ENCODE measurements at regions not wholly inside any gene's neighbourhood (a gene's known extent, or its start where the extent isn't known, plus 50 kb on each side); places are given as distances from the start of the nearest gene placed in this dataset.

DNA sequence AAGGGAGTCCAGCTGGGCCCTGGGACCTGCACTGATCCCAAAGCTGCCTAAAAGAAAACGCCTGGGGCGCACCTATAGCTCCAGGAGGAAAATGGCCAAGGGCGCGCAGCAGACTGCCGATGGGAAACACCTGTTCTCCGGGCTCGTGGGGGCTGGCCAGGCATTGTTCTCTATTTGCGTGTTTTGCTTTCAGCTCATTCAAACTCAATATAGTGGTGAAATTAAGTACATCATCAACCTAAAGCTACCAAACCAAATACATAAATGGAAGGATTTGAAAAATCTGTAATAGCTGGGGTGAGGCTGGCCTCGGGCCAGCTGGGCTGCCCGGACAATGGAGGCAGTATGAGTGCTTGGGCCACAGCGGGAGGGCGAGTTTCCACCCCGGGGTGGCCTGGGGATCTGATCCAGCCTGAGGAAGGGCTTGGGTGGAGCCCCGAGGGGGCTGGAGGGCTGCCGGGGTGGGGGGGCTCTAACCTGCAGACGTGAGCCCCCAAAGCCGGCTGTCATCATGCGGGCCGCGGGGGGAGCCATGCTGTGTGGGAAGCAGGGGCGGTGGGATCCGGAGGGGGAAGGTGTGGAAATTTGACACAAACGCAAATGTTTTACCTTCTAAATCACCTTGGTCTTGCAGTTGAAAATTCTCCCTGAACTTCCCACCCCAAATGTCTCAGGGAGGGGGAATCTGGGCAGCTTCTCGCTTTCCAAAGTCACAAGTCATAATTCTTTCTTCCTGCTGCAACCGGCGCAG lies 77.6 kb downstream of the ASB1 start:
- no peak for TF ChIP-seq POLR2A (IDR thresholded peaks at IDR 0.05)
- TF ChIP-seq, protein P1, sequence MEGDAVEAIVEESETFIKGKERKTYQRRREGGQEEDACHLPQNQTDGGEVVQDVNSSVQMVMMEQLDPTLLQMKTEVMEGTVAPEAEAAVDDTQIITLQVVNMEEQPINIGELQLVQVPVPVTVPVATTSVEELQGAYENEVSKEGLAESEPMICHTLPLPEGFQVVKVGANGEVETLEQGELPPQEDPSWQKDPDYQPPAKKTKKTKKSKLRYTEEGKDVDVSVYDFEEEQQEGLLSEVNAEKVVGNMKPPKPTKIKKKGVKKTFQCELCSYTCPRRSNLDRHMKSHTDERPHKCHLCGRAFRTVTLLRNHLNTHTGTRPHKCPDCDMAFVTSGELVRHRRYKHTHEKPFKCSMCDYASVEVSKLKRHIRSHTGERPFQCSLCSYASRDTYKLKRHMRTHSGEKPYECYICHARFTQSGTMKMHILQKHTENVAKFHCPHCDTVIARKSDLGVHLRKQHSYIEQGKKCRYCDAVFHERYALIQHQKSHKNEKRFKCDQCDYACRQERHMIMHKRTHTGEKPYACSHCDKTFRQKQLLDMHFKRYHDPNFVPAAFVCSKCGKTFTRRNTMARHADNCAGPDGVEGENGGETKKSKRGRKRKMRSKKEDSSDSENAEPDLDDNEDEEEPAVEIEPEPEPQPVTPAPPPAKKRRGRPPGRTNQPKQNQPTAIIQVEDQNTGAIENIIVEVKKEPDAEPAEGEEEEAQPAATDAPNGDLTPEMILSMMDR (IDR thresholded peaks at IDR 0.05): no peak

Data from transverse colon (tissue), 3 donors.